ENCODE measurements at regions not wholly inside any gene's neighbourhood (a gene's known extent, or its start where the extent isn't known, plus 50 kb on each side); places are given as distances from the start of the nearest gene placed in this dataset.

DNA sequence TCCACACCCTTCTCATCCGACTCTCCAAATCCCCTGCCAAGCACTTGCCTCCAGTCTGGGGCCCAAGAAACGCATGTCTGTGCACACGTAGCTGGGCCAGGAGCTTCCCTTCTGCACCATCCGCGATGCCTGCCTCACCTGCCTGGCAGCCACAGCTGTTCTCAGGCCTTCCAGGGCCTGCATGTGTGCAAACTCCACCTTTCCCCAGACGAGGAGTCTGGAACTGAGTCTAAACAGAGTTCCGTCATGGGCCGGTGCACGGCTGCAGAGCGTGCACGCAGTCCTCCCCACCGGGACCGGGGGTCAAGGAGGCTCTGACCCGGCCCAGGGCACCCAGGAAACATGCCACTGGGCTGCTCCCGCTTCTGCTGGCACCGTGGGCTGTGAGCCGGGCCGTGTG is 66.8 kb upstream of the SALL3 start:
- TF ChIP-seq, protein P1, sequence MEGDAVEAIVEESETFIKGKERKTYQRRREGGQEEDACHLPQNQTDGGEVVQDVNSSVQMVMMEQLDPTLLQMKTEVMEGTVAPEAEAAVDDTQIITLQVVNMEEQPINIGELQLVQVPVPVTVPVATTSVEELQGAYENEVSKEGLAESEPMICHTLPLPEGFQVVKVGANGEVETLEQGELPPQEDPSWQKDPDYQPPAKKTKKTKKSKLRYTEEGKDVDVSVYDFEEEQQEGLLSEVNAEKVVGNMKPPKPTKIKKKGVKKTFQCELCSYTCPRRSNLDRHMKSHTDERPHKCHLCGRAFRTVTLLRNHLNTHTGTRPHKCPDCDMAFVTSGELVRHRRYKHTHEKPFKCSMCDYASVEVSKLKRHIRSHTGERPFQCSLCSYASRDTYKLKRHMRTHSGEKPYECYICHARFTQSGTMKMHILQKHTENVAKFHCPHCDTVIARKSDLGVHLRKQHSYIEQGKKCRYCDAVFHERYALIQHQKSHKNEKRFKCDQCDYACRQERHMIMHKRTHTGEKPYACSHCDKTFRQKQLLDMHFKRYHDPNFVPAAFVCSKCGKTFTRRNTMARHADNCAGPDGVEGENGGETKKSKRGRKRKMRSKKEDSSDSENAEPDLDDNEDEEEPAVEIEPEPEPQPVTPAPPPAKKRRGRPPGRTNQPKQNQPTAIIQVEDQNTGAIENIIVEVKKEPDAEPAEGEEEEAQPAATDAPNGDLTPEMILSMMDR (CRISPR knock-in tag; IDR thresholded peaks at IDR 0.05): no peak
- TF ChIP-seq ATF1 (CRISPR knock-in tag; IDR thresholded peaks at IDR 0.05): no peak
- no peak for TF ChIP-seq STAT5B (CRISPR knock-in tag; IDR thresholded peaks at IDR 0.05)
- TF ChIP-seq, protein P2, sequence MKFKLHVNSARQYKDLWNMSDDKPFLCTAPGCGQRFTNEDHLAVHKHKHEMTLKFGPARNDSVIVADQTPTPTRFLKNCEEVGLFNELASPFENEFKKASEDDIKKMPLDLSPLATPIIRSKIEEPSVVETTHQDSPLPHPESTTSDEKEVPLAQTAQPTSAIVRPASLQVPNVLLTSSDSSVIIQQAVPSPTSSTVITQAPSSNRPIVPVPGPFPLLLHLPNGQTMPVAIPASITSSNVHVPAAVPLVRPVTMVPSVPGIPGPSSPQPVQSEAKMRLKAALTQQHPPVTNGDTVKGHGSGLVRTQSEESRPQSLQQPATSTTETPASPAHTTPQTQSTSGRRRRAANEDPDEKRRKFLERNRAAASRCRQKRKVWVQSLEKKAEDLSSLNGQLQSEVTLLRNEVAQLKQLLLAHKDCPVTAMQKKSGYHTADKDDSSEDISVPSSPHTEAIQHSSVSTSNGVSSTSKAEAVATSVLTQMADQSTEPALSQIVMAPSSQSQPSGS (CRISPR knock-in tag; IDR thresholded peaks at IDR 0.05): no peak
- TF ChIP-seq JUNB (CRISPR knock-in tag; IDR thresholded peaks at IDR 0.05; ENCODE audit: borderline replicate concordance): no peak
- TF ChIP-seq POLR2A (IDR thresholded peaks at IDR 0.05; ENCODE audit: insufficient read depth in 1 of 2, low read depth in 2 of 2, low read length in 2 of 2): no peak
- TF ChIP-seq ZBTB8A (CRISPR knock-in tag; IDR thresholded peaks at IDR 0.05; ENCODE audit: borderline replicate concordance, low read depth): no peak
- TF ChIP-seq, protein P3, sequence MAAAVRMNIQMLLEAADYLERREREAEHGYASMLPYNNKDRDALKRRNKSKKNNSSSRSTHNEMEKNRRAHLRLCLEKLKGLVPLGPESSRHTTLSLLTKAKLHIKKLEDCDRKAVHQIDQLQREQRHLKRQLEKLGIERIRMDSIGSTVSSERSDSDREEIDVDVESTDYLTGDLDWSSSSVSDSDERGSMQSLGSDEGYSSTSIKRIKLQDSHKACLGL (CRISPR knock-in tag; IDR thresholded peaks at IDR 0.05): no peak
- no peak for TF ChIP-seq EZH2 (conservative IDR thresholded peaks at IDR 0.05; ENCODE audit: low read depth, low read length)
- TF ChIP-seq, protein P4, sequence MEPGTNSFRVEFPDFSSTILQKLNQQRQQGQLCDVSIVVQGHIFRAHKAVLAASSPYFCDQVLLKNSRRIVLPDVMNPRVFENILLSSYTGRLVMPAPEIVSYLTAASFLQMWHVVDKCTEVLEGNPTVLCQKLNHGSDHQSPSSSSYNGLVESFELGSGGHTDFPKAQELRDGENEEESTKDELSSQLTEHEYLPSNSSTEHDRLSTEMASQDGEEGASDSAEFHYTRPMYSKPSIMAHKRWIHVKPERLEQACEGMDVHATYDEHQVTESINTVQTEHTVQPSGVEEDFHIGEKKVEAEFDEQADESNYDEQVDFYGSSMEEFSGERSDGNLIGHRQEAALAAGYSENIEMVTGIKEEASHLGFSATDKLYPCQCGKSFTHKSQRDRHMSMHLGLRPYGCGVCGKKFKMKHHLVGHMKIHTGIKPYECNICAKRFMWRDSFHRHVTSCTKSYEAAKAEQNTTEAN (CRISPR knock-in tag; conservative IDR thresholded peaks at IDR 0.05): no peak
- no peak for TF ChIP-seq YY1 (IDR thresholded peaks at IDR 0.05; ENCODE audit: insufficient read depth, insufficient replicate concordance, low read depth, low read length)
- TF ChIP-seq SIN3A (IDR thresholded peaks at IDR 0.05; ENCODE audit: borderline replicate concordance, low read depth, low read length): no peak
- TF ChIP-seq HOXA3 (CRISPR knock-in tag; IDR thresholded peaks at IDR 0.05): no peak
- TF ChIP-seq, protein P5, sequence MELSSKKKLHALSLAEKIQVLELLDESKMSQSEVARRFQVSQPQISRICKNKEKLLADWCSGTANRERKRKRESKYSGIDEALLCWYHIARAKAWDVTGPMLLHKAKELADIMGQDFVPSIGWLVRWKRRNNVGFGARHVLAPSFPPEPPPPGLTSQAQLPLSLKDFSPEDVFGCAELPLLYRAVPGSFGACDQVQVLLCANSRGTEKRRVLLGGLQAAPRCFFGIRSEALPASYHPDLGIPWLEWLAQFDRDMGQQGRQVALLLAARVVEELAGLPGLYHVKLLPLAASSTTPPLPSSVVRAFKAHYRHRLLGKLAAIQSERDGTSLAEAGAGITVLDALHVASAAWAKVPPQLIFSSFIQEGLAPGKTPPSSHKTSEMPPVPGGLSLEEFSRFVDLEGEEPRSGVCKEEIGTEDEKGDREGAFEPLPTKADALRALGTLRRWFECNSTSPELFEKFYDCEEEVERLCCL (CRISPR knock-in tag; IDR thresholded peaks at IDR 0.05; ENCODE audit: borderline replicate concordance): no peak

Measured in HepG2 (cell line).